ENCODE measurements at regions not wholly inside any gene's neighbourhood (a gene's known extent, or its start where the extent isn't known, plus 50 kb on each side); places are given as distances from the start of the nearest gene placed in this dataset.

DNA sequence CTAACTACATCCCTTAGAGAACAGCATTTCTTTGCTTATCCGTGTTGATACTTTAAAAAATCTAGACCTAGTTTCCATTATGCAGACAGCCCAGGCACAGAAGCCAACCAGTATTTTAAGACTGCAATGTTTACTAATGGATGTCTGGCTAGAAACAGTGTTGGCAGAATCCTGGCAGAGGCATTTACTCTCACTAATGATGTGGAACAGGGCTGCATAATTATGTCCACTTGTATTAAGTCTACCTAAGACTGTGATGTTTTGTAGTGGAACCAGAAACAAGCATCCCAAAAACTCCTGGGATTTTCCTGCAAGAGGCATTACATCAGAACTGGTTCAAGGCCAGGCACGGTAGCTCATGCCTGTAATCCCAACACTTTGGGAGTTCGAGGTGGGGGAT lies 50.2 kb upstream of the PICALM start:
- TF ChIP-seq, protein P1, sequence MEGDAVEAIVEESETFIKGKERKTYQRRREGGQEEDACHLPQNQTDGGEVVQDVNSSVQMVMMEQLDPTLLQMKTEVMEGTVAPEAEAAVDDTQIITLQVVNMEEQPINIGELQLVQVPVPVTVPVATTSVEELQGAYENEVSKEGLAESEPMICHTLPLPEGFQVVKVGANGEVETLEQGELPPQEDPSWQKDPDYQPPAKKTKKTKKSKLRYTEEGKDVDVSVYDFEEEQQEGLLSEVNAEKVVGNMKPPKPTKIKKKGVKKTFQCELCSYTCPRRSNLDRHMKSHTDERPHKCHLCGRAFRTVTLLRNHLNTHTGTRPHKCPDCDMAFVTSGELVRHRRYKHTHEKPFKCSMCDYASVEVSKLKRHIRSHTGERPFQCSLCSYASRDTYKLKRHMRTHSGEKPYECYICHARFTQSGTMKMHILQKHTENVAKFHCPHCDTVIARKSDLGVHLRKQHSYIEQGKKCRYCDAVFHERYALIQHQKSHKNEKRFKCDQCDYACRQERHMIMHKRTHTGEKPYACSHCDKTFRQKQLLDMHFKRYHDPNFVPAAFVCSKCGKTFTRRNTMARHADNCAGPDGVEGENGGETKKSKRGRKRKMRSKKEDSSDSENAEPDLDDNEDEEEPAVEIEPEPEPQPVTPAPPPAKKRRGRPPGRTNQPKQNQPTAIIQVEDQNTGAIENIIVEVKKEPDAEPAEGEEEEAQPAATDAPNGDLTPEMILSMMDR (IDR thresholded peaks at IDR 0.05 in 8 of 11, conservative IDR thresholded peaks at IDR 0.05 in 3 of 11), result no peak
- TF ChIP-seq POLR2AphosphoS5 (IDR thresholded peaks at IDR 0.05) (no peak), POLR2A (IDR thresholded peaks at IDR 0.05) (no peak)

Data from spleen (tissue), 7 donors.